B cell (primary cell): ENCODE measurements at regions not wholly inside any gene's neighbourhood (a gene's known extent, or its start where the extent isn't known, plus 50 kb on each side); places are given as distances from the start of the nearest gene placed in this dataset.

Source experiments
- ATAC-seq: fragments of 200-7000 bp; cut with Tn5 transposase; one replicate; pipeline ENCODE4 v1.10.0; 2021; ENCODE audit warnings: low read depth, mild to moderate bottlenecking, moderate number of reproducible peaks, moderate library complexity
- CTCF ChIA-PET: fragments of 350-600 bp; sonication (Branson Sonifier 250); formaldehyde crosslinking; loops from one replicate; lab custom pipeline; 2021; ENCODE audit warnings: antibody characterized with exemption, inconsistent platforms; lab: Charles Lee
- POLR2A ChIA-PET: fragments of 350-600 bp; sonication (Branson Sonifier 250); formaldehyde crosslinking; loops from one replicate; lab custom pipeline; 2021; ENCODE audit warnings: antibody characterized with exemption; lab: Charles Lee
- DNase-seq: peaks from one replicate; pipeline ENCODE4 v3.0.0; 2013
- H2AFZ ChIP-seq: 2 replicates; pipeline ENCODE4 v1.6.1; 2012; ENCODE audit warnings: mild to moderate bottlenecking, low read depth, low read length; ENCODE audit not compliant: insufficient read depth, poor library complexity, severe bottlenecking
- H3K27ac ChIP-seq, 2 donors: 1 replicate in 1 of 2; 2 replicates in 1 of 2; pipeline ENCODE4 v1.5.1; 2012 to 2013; ENCODE audit warnings: low read length in 2 of 2, mild to moderate bottlenecking in 2 of 2, moderate library complexity in 1 of 2
- H3K27me3 ChIP-seq, 4 experiments: fragments of 200-600 bp in 1 of 4; sonication (generic) in 1 of 4; replicated peaks in 1 of 4; 1 replicate in 2 of 4; 2 replicates in 2 of 4; pipeline versions ENCODE4 v1.6.1 to v1.7.0; 2013 to 2016; ENCODE audit warnings: low read length in 3 of 4, mild to moderate bottlenecking in 2 of 4, mixed read lengths in 1 of 4, moderate library complexity in 1 of 4; ENCODE audit not compliant: insufficient read depth in 4 of 4, control insufficient read depth in 3 of 4; ENCODE audit errors: control extremely low read depth in 1 of 4
- H3K36me3 ChIP-seq, 2 experiments: replicated peaks in 1 of 2; 1 replicate in 1 of 2; 2 replicates in 1 of 2; pipeline versions ENCODE4 v1.6.1 to v1.7.1; 2013; ENCODE audit warnings: low read length in 1 of 2; ENCODE audit not compliant: insufficient read depth in 2 of 2, control insufficient read depth in 1 of 2; ENCODE audit errors: control extremely low read depth in 1 of 2, extremely low read depth in 1 of 2
- H3K4me1 ChIP-seq, 2 donors: fragments of 200-600 bp in 1 of 2; sonication (generic) in 1 of 2; 1 replicate in 1 of 2; 2 replicates in 1 of 2; pipeline versions ENCODE4 v1.5.1 to v1.6.1; 2013 to 2017; ENCODE audit warnings: low read length in 2 of 2; ENCODE audit not compliant: control insufficient read depth in 2 of 2, insufficient read depth in 2 of 2
- H3K4me2 ChIP-seq: replicated peaks from 2 replicates; pipeline ENCODE3; 2012; ENCODE audit warnings: mild to moderate bottlenecking, low read depth, low read length; ENCODE audit not compliant: poor library complexity, severe bottlenecking
- H3K4me3 ChIP-seq, 5 experiments: fragments of 200-600 bp in 1 of 5; sonication (generic) in 1 of 5; 1 replicate in 3 of 5; 2 replicates in 2 of 5; pipeline versions ENCODE4 v1.5.1 to v1.7.0; 2011 to 2016; ENCODE audit warnings: low read length in 4 of 5, mild to moderate bottlenecking in 4 of 5, low read depth in 2 of 5, control low read depth in 1 of 5, moderate library complexity in 1 of 5; ENCODE audit not compliant: insufficient read depth in 1 of 5; ENCODE audit errors: control extremely low read depth in 1 of 5, extremely low read depth in 1 of 5
- H3K79me2 ChIP-seq: fragments of 200-600 bp; sonication (generic); one replicate; pipeline ENCODE4 v1.6.0; 2016; ENCODE audit warnings: low read length; ENCODE audit not compliant: control insufficient read depth, insufficient read depth
- H3K9ac ChIP-seq: fragments of 200-600 bp; sonication (generic); 2 replicates; pipeline ENCODE4 v1.6.1; 2017; ENCODE audit warnings: mild to moderate bottlenecking, low read length, moderate library complexity
- H3K9me3 ChIP-seq, 3 donors: one replicate each; pipeline versions ENCODE4 v1.6.1 to v1.7.1; 2013; ENCODE audit warnings: low read length in 2 of 3; ENCODE audit not compliant: control insufficient read depth in 2 of 3, insufficient read depth in 1 of 3; ENCODE audit errors: control extremely low read depth in 1 of 3
- H4K20me1 ChIP-seq: 2 replicates; pipeline ENCODE4 v1.6.0; 2012; ENCODE audit warnings: mild to moderate bottlenecking, low read length; ENCODE audit not compliant: insufficient read depth, control insufficient read depth, poor library complexity, severe bottlenecking
- H3K27ac Mint-ChIP-seq: one replicate; pipeline ENCODE4 v1.8.0; 2021; ENCODE audit warnings: mixed read lengths
- H3K27me3 Mint-ChIP-seq: one replicate; pipeline ENCODE4 v1.8.0; 2021; ENCODE audit warnings: mixed read lengths
- H3K4me1 Mint-ChIP-seq: one replicate; pipeline ENCODE4 v1.8.0; 2021; ENCODE audit warnings: mixed read lengths
- H3K4me3 Mint-ChIP-seq: one replicate; pipeline ENCODE4 v1.8.0; 2021; ENCODE audit warnings: mixed read lengths
- H3K9me3 Mint-ChIP-seq: one replicate; pipeline ENCODE4 v1.8.0; 2022; ENCODE audit warnings: mixed read lengths; ENCODE audit not compliant: insufficient read depth
- EZH2 ChIP-seq: IDR thresholded peaks from 2 replicates; pipeline ENCODE4 v1.6.1; 2012; ENCODE audit warnings: borderline replicate concordance, low read depth, mild to moderate bottlenecking, moderate library complexity, low read length; ENCODE audit not compliant: insufficient read depth, poor library complexity, severe bottlenecking
- WGBS: methylation state at CpG from one replicate; pipeline ENCODE4 v1.1.5; 2013; ENCODE audit warnings: missing lambda C conversion rate; ENCODE audit not compliant: insufficient coverage; 5-methylcytosine and 5-hydroxymethylcytosine counted together
- intact Hi-C: fragments of 100-400 bp; cut with micrococcal nuclease; formaldehyde crosslinking; loops from one replicate; pipeline ENCODE4 v1.10.0; 2022
- TF ChIP-seq, protein P1 (sequence below): fragments of 200-600 bp; IDR thresholded peaks from one replicate; pipeline ENCODE4 v1.8.0; 2022; ENCODE audit warnings: antibody characterized with exemption, mild to moderate bottlenecking

DNA sequence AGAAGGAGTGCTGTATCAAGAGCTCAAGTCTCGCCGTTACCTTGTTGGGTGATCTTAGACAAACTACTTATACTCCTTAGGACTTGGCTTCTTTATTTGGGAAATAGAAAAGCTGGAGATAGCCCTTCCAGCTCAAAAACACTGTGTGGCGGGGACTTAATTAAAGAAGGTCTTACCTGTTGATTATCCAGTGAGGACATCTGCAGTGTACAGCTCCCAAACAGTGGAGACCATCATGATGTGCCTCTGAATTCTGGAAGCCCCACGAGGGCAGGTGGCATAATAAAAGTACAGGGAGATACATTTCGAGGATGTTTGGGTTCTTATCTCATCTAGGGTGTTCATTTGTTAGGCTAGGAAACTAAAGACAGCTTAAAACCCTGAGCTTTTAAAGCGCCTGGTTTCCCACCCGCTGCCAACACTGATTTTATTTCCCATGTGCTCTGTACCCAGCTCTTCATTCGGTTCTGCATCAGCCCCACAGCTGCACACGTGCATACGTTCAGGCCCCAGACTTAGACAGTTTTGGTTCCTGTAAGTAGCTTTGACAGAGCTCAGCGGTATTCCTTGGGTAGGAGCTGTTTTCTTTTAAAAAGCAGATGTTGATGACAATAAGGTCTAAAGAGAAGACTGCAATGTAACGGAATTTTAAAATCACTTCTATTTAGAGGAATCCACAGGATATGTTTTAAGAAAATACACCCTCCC, 80.5 kb upstream of the SIX2 start:
- H3K27me3 Mint-ChIP-seq = peaks cover 31% of the 10 kb centered on the region
- Histone ChIP-seq H3K4me1 (no peaks in the 10 kb centered on the region), H3K9ac (no peak overlapping the region), H3K4me3 (no peak overlapping the region), H3K79me2 (no peaks in the 10 kb centered on the region), H3K27ac (no peak overlapping the region), H3K9me3 (peaks cover 0 to 6% (median 0%) of the 10 kb centered on the region in 3 donors), H4K20me1 (no peaks in the 10 kb centered on the region), H3K4me2 (no peak overlapping the region), H3K36me3 (no peaks in the 10 kb centered on the region), H2AFZ (no peak overlapping the region), H3K27me3 (peaks cover 0 to 4% (median 1%) of the 10 kb centered on the region in 4 experiments)
- peaks cover 4% of the 10 kb centered on the region for H3K9me3 Mint-ChIP-seq
- 80% methylated on average over 7 of the region's 12 CpGs for WGBS
- intact Hi-C loops = no loop called here
- POLR2A ChIA-PET = no interaction called here
- H3K4me1 Mint-ChIP-seq = no peaks in the 10 kb centered on the region
- H3K4me3 Mint-ChIP-seq = no peak overlapping the region
- CTCF ChIA-PET = interaction anchor here (1.0 kb wide), 1 partner anchor 9 kb away, joined by 3 read pairs; no protein-coding TSS in a partner anchor
- no peak overlapping the region for H3K27ac Mint-ChIP-seq
- TF ChIP-seq EZH2 = no peak
- TF ChIP-seq, protein P1, sequence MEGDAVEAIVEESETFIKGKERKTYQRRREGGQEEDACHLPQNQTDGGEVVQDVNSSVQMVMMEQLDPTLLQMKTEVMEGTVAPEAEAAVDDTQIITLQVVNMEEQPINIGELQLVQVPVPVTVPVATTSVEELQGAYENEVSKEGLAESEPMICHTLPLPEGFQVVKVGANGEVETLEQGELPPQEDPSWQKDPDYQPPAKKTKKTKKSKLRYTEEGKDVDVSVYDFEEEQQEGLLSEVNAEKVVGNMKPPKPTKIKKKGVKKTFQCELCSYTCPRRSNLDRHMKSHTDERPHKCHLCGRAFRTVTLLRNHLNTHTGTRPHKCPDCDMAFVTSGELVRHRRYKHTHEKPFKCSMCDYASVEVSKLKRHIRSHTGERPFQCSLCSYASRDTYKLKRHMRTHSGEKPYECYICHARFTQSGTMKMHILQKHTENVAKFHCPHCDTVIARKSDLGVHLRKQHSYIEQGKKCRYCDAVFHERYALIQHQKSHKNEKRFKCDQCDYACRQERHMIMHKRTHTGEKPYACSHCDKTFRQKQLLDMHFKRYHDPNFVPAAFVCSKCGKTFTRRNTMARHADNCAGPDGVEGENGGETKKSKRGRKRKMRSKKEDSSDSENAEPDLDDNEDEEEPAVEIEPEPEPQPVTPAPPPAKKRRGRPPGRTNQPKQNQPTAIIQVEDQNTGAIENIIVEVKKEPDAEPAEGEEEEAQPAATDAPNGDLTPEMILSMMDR = no peak
- no peak for ATAC-seq
- DNase-seq = no peak

DNA sequence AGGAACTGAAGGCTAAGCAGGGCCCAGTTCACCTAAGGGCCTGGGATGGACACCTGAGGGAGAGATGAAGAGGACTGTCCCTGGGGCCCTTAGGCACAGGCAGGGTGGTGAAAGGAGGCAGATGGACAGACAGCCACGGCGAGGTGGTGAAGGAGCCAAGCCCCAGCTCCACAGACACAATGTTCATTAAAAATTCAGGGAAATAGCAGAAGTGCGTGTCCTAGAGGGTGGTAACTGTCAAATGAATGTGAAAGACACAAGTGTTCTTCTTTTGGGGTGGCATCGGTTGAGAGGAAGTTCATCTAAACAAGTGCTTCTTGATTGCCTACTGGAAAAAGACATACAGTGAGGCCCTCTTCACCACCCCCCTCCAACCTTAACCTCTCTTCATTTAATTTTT, 76.2 kb upstream of the SIX2 start:
- Histone ChIP-seq H3K9me3 (peaks cover 0 to 6% (median 0%) of the 10 kb centered on the region in 3 donors), H2AFZ (no peak overlapping the region), H4K20me1 (no peaks in the 10 kb centered on the region), H3K36me3 (no peaks in the 10 kb centered on the region), H3K4me2 (no peak overlapping the region), H3K4me3 (no peak overlapping the region), H3K79me2 (no peaks in the 10 kb centered on the region), H3K4me1 (no peaks in the 10 kb centered on the region), H3K27ac (no peak overlapping the region), H3K9ac (no peak overlapping the region), H3K27me3 (no peaks in the 10 kb centered on the region)
- CTCF ChIA-PET = no interaction called here
- no peak overlapping the region for H3K4me3 Mint-ChIP-seq
- no peak overlapping the region for H3K27ac Mint-ChIP-seq
- intact Hi-C loops = no loop called here
- POLR2A ChIA-PET = no interaction called here
- TF ChIP-seq EZH2 = no peak
- DNase-seq (no peak), ATAC-seq (no peak)
- H3K27me3 Mint-ChIP-seq = peaks cover 10% of the 10 kb centered on the region
- no peaks in the 10 kb centered on the region for H3K4me1 Mint-ChIP-seq
- peaks cover 2% of the 10 kb centered on the region for H3K9me3 Mint-ChIP-seq
- 100% methylated on average over 2 of the region's 4 CpGs for WGBS
